Retinal pigment epithelial cell (primary cell): ENCODE measurements at regions not wholly inside any gene's neighbourhood (a gene's known extent, or its start where the extent isn't known, plus 50 kb on each side); places are given as distances from the start of the nearest gene placed in this dataset.

Source experiments
- DNase-seq: peaks from one replicate; pipeline ENCODE4 v3.0.0-alpha.2; 2010; ENCODE audit warnings: low read depth
- H3K4me3 ChIP-seq: 2 replicates; pipeline ENCODE4 v1.5.1; 2011; ENCODE audit warnings: mild to moderate bottlenecking, low read length, control low read depth, moderate library complexity
- CTCF ChIP-seq: conservative IDR thresholded peaks from 2 replicates; pipeline ENCODE4 v1.5.1; 2011; ENCODE audit warnings: low read depth, low read length, control low read depth, inconsistent platforms

DNA sequence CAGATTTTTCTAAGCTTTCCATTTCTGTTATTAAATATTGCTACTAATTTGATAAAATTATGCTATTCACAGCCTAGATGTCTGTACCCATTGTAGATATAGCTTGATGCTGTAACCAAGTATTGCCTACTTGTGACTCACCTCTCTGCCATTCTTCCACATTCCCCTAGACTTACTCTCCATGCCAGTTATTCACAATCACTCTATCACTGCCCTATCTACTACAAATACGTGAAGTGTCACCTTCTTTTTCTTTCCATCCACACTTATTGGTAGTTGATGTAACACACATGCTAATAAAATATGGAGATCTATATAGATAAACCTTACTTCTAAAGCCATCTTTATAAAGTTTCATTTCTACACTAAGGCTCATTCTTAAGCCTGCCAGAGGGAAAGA is 179.4 kb upstream of the PACRGL start:
- peak; percentile 34 for DNase-seq
- H3K4me3 ChIP-seq: no peak overlapping the region
- no peak for TF ChIP-seq CTCF

DNA sequence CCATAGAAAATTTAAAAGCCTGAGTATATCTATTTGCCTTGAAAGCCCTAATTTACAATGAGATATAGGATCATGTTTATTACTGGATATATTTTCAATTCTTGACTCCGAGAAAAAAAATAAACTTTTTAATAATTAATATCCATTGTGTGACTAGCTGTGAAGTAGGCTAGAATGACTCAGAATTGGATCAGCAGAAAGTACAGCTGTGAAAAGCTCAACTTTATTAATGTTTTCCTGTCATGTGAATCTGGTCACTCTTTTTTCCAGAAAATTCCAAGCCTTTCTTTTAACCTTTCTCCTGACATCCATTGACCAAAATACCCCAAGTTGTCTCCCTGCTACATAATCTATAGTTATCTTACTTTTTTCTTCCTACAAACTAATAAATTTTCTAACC is 171.8 kb upstream of the PACRGL start:
- H3K4me3 ChIP-seq: no peak overlapping the region
- DNase-seq: no peak
- TF ChIP-seq CTCF: no peak

- TF ChIP-seq CTCF: no peak
- DNase-seq: no peak
Observed at GRCh38 chr4:20529691-20530090, 170.6 kb upstream of the PACRGL start.

DNA sequence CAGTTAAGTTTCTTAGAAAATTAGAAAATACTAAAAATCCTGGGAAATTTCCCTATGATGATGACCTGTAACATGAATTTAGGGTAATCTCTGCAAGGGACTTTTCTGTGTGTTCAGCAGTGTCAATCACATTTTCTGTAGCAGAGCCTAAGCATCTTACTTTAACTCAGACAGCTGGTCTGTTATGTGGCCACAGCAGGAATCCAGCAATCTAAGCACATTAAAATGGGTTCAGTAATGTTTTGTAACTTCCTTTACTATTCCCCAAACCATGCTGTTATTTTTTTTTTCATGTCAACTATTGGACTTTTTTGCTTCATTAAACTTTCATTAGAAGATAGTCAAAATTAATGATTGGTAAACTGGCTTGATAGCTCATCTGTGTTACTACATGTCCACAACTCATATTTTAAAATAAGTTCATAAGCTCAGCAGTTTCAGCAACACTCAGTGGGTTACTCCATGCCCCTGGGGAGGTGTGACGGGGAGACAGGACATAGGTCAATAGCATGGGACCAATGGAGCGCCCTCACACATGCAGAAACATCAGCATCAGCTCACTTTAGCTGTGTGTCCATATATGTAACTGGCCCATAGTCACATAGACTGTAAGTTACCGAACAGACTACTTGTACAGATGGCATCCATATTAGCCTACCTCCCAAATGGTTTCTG is 168.0 kb upstream of the PACRGL start:
- no peak overlapping the region for H3K4me3 ChIP-seq
- no peak for TF ChIP-seq CTCF

More at GRCh38 chr4:20529691-20530090, 170.6 kb upstream of the PACRGL start:
- no peak overlapping the region for H3K4me3 ChIP-seq

GRCh38 chr4:20532871-20533870 is 167.1 kb upstream of the PACRGL start:
- TF ChIP-seq CTCF: no peak
- no peak for DNase-seq
- H3K4me3 ChIP-seq: no peak overlapping the region

More for the DNA sequence above, 168.0 kb upstream of the PACRGL start:
- no peak for DNase-seq

- no peak overlapping the region for H3K4me3 ChIP-seq
- DNase-seq: no peak
- no peak for TF ChIP-seq CTCF
Observed at GRCh38 chr4:20538905-20539304, 161.4 kb upstream of the PACRGL start.
